HG02943 (cell line): ENCODE measurements at regions not wholly inside any gene's neighbourhood (a gene's known extent, or its start where the extent isn't known, plus 50 kb on each side); places are given as distances from the start of the nearest gene placed in this dataset.

Experiments
- ATAC-seq: cut with Tn5 transposase; IDR thresholded peaks from one replicate; pipeline ENCODE4 v1.9.1; 2021; ENCODE audit warnings: mild to moderate bottlenecking, low read depth, moderate library complexity; ENCODE audit not compliant: unreplicated experiment

DNA sequence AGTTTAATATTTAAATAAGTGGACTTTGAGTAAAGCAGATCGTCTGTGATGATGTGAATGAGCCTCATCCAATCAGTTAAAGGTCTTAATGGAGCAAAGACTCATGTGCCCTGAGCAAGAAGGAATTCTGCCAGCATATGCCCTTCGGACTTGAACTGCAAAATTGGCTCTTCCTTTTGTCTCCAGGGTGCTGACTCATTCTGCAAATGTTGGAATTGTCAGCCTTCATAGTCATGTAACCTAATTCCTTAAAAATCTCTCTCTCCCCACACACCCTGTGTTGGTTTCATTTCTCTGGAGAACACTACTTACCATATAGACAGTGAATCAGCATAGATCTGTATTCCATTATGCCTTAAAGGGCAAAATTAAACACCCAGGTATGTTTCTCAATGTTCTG, 609.8 kb upstream of the GALNTL6 start:
- ATAC-seq, result no peak

DNA sequence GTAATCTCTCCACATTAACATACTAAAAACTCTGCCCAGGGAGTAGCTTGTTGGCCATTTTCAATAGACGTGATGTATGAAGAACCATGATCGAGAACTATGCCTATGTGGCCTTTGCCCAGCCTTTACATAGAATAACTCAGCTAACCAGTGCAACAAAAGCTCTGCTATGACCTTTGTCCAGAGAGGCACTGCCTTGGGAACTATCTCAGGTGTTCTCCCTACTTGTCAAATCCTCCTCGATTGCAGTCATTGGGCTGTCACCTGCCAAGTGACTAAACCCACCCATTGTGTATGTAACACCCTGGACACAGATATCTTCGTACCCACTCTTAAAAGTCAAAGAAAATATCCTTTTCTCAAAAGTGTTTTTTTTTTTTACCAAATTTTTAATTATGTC, 610.3 kb upstream of the GALNTL6 start:
- no peak for ATAC-seq

DNA sequence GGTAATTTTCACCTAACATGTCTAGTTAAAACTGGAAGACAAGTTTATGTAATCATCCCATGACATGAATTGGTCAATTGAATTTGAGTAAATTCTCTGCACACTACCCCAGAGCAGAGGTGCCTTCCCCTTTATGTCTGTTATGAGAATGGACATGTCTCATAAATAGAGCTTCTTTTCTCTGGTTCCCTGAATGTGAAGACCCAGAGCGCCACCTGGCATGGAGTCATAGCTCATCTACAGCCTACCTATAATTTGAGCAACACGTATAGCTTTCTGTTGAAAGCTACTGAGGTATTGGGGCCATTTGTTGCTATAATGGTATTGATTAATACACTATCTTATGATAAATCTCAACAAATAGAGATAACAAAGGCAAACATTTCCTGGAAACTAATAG, 626.5 kb upstream of the GALNTL6 start:
- ATAC-seq, result no peak

DNA sequence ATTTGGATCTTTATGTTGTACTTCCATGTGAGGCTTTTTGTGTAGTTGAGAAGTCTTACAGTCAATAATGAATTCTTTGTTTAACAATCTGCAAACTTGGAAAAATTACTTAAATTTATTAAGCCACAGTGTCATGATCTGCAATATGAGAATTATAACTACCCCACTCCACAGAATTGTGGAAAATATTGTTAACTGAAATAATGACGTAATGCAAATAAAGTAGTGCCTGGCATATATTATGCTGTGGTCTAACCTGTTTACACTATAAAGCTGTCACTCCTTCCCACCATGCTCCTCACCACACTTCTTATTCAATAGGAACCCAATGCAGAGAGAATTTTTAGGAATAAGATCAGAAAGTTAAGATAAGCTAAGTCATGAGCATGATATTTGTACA, 632.1 kb upstream of the GALNTL6 start:
- no peak for ATAC-seq

DNA sequence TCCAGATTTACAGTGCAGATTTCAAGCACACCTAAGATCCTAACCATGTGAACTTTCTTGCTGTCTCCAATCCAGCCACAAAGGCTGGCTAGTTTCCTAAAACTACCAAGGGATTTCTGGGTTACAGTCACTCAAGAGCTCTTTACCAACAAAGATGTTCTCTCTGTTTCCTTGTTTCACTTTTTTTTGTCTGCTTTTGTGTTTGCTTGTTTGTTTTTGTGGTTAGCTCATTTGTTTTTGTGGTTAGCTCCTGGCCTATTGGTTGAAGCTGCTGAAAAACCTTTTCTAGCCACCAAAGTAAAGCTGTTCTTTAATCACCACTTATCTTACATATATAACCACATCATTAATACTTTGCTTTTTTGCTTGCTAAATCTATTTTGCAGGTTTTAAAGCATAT, 642.5 kb upstream of the GALNTL6 start:
- no peak for ATAC-seq

DNA sequence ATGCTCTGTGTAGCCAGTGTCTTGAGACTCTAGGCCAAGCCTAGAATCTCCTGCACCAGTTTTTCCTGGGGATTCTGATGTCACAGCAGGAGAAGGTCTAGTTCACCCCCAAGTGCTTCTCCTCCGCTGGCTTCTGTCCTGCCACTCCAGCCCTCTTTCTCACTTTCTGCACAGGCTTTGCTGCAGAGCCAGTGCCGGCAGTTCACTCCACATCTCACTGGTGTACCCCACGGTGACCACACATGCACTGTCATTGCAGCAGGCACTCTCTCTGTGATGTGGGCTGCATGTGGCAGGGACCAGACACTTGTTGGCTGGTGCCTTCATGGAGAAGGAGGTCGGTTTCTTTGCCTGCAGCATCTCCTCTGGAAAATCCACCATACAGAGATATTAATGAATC, 643.8 kb upstream of the GALNTL6 start:
- ATAC-seq, result no peak

DNA sequence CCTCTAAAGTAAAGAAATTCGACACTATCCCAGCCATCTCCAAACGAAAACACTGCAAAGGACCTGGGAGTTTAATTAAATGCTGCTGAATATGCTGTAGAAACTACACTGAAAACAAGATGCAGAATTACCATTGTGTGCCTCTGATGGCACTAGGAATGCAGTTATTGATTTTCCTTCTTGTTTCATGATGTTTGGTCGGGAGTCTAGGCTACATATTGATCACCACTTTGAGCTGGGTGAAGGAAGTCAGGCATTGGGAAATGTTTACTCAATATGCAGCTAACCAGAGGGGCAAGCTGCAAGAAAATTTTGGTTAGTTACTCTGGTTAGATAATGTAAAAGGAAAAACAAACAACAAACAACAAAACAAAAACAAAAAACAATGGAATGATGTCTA, 650.7 kb upstream of the GALNTL6 start:
- no peak for ATAC-seq

DNA sequence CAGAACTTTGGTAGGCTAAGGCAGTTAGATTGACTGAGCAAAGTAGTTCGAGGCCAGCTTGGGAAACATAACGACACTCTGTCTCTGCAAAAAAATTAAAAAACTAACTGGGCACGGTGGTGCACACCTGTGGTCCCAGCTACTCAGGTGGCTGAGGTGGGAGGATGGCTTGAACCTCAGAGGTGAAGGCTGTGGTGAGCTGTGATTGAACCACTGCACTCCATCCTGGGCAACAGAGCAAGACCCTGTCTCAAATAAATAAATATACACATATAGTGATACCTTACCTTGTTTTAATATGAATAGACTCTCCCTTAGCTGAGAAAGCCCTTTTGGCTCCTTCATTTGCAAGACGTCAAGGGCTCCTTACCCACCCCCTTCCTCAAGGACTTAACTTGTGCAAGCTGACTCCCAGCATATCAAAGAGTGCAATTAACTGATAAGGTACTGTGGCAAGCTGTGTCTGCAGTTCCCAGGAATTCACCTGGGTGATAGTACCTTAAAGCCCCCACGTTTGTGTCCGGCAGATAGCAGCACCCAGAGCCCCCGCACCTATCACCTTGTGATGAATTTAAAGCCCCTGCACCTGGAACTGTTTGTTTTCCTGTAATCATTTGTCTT, 655.6 kb upstream of the GALNTL6 start:
- no peak for ATAC-seq

DNA sequence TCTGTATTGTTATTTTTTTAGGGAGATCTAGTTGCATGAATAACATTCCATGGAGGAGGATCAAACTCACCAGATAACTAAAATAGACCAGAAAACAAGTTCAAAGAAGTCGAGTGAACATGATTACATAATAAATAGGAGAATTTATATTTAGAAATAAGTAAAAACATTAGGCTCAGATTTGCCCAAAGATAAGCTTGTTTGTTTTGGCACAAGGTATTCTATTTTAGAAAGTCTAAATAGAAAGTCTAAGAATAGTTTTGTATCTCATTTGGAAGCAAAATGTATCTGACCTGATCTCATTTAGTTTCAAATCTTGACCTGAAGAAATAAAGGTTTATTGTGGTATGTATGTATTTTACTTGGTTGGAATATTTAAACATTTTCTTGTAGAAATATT, 670.6 kb upstream of the GALNTL6 start:
- no peak for ATAC-seq

DNA sequence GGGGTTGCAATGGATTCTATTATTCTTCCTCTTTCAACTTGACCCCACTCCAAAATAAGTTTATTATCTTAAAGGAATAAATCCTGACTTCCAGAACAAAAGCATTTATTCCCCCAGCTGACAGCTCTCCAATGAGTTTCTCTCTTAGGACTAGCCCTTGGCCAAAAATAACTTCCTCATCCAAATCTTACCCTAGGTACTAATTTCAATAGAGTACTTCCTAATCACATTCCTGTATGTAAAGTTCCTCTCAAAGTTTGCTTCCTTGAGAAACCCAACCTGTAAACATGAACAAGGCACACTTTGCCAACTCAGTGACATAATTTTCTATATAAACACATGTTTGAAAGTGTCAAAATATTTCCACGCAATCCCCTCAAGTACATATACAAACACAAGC, 671.2 kb upstream of the GALNTL6 start:
- no peak for ATAC-seq

DNA sequence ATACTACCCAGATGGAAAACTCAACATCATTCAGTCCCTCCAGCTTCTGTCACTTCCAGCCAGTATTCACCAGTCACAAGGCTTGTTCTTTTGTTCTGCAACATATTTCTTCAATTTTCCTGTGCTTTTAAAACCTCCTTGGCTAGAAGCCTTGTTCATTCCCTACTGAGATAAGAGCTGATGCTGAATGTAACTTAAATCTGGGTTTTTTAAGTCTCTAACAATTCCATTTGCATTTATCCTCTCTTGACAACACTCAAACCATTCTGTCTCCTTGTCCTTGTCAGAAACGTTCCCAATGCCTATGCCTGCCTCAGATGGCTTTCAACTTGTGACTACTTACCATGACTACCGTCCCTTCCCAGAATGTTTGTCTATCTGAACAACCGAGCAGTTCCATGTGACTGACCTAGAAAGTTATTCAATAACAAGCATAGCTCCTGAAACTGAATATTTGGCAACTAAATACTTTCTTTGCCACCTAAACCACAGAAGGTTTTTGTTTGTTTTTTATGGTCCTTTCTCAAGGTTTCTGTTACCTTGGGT, 682.9 kb upstream of the GALNTL6 start:
- no peak for ATAC-seq

DNA sequence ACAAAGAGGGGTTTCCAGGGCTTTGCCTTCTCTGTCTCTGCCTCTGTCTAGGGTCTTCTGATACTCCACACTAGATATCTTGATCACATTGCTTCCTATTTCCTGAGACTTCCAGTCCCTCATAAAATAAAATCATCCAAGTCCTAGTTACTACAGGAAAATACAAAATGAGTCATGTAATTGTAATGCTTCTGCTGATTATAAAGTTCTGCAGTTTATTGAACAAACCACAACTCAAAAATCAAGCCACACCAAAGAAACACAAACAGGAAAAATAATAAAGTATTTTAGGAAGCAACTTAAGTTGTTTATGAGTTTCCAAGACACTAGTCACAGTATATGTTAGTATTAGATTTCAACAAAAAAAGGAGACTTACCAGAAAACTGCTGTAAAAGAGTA, 695.1 kb upstream of the GALNTL6 start:
- no peak for ATAC-seq

DNA sequence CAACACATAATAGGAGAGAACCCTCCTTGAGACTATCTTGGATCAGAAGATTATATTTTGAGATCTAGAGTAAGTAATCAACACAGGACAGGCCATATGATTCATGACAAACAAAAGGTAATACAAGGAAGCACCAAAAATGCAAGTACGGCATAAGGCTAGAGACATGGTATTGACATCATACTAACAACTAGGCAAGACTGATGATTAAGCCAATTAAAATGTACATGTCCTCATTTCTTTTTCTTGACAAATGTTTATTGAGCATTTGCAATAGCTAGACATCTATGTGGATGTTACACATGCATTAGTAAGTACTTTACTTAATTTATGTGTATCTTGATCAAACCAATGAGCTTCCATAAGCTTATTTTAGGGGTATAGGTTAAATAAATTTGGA, 695.7 kb upstream of the GALNTL6 start:
- no peak for ATAC-seq

DNA sequence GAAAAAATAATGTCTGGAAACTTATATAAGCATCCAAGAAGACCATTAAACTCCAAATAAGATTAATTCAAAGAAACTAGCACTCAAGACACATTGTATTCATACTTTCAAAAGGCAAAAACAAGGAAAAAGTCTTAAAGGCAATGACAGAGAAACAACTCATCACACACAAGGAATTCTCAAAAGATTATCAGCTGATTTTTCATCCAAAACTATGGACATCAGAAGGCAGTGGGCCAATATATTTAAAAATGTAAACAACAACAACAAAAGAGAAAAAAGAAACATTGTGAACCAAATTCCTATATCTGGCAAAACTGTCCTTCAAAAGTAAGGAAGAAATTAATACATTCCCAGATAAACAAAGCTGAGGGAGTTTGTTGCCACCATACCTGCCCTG, 711.4 kb upstream of the GALNTL6 start:
- ATAC-seq, result no peak

DNA sequence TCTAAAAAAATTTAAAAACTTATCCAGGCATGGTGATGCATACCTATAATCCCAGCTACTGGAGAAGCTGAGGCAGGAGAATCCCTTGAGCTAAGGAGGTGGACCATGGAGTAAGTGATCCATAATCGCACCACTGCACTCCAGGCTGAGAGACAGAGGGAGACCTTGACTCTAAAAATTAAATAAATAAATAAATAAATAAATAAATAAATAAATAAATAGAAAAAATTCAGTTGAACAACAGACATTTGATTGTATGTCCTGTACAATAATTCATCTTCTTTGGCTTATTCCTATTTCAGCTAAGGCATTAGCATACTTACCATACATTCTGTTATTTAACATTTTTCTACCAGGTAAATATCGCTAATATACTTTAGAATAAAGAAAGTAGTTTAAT, 726.1 kb upstream of the GALNTL6 start:
- ATAC-seq, result no peak

DNA sequence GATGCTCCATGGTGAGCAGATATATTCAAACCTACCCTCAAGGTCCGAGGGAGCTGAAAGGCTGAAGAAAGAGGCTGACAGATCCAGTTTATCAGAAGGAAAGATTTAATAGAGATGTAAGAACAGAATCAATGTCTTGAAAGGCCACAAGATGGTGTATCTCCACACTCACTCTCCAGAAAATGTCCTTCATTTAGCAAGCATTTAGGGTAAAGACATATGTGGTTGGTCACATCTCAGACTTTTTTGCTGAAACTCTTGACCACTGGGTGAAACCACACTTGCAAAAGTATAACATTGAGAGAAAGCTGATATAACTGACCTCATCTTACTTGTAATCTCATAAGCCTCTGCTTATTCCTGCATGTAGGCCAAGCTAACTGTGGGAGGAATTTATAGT, 745.8 kb upstream of the GALNTL6 start:
- ATAC-seq, result no peak

DNA sequence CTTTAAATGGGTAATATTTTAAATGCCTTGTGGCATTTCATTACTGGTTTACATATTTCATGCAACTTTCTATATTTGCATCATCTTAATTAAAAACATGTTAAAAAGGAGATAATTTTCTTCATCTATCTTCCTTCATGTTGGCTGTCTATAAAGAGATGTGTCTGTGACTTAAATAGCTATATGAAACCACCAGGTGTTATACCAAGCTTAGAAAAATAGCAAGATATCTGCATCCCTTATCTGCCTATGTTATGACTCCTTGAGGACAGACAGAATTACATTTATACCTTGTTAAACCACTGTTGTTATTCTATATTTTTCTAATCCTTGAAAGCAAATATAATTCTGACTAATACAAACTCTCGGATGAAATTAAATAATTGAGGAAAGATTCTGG, 763.8 kb upstream of the GALNTL6 start:
- no peak for ATAC-seq

DNA sequence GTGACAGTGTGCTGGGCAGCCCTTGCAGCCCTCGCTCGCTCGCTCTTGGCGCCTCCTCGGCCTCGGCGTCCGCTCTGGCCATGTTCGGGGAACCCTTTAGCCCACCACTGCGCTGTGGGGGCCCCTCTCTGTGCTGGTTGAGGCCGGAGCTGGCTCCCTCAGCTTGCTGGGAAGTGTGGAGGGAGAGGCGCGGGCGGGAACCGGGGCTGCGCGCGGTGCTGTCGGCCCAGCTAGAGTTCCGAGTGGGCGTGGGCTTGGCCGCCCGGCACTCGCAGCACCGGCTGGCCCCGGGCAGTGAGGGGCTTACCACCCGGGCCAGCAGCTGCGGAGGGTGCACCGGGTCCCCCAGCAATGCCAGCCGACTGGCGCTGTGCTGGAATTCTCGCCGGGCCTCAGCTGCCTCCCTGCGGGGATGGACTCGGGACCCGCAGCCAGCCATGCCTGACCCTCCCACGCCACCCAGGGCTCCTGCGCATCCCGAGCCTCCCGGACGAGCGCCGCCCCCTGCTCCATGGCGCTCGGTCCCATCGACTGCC, 770.1 kb upstream of the GALNTL6 start:
- ATAC-seq, result no peak

DNA sequence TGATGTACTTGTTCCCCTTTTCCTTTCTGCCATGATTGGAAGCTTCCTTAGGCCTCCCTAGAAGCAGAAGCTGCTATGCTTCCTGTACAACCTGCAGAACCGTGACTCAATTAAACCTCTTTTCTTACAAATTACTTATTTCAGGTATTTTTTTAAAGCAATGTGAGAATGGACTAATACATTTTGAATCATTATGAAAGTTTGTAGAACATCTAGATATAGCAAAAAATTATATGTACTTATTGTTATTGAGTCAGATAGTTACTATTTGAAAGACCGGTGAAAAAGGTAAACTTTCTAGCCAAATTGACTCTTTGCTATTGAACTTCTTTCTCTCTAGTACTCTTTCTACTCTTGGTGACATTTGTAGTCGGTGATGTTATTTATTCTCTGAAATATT, 777.3 kb upstream of the GALNTL6 start:
- ATAC-seq, result no peak

DNA sequence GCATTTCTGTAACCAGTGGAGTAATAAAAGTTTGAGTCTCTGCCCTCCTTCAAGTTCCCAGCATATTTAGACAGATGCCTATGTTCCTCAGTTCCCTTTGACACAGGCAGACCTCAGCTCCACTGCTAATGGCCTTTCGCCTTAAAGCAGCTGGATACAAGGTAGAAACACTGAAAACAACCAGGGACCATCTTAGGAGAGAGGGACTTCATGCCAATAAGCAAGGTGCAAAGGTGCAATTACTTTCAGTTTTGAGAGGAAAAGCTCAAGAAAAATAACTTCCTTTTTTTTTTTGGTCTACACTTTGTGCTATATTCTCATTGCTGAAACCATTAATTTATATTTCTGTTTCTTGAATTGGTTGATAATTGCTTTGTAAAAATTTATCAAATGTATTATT, 781.9 kb upstream of the GALNTL6 start:
- no peak for ATAC-seq

DNA sequence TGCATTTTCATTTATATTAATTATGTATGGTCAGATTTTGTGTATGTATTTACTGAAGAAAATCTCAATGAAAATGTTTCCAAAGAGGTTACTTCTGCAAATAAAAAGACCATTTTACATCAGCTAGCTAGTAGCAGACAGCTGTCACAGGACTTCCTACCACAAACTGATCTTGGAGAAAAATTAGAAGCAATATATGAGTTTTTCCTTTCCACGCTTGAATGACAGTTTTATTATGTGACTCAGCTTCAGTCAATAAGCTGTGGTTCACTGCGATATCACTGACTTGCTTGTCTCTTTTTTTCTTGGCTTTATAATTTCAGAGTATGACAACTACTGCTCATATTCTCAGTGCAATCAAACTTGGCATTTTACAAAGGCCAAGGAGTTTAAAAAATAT, 787.4 kb upstream of the GALNTL6 start:
- ATAC-seq, result no peak

DNA sequence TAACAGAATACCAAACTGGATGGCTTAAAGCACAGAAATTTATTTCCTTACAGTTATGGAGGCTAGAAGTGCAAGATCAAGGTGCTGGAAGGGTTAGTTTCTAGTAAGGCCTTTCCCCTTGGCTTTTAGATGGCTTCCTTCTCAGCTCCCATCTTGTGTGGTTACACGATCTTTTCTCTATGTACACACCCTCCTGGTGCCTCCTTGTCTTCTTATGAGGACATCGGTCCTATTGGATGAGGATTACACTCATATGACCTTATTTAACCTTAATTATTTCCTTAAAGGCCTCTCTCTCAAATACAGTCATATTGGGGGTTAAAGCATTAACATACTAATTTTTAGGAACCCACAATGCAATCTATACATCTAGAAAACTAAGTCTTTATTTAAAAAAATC, 787.9 kb upstream of the GALNTL6 start:
- ATAC-seq, result no peak
